ENCODE measurements at regions not wholly inside any gene's neighbourhood (a gene's known extent, or its start where the extent isn't known, plus 50 kb on each side); places are given as distances from the start of the nearest gene placed in this dataset.

DNA sequence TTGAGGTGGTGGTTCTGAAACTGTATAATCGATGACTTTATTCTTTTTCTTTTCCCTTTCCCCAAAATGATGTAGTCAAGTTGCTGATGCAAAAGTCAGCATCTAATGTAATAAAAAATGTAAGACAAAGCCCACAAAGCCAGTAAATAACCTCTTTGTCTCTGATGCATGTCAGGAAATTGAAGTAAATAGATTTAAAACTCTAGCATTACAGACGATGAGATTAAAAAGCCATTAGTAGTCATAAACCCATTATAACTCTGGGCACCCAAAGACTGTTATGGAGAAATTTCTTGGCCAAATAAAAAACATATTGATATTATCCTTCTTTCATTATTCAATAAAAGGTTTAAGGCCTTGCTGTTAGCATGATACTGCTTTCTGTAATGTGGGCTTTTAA is 548.7 kb downstream of the TUSC1 start:
- TF ChIP-seq YY1 (IDR thresholded peaks at IDR 0.05; ENCODE audit: insufficient read depth, insufficient read length) (no peak), ZNF274 (IDR thresholded peaks at IDR 0.05; ENCODE audit: low read depth, low read length) (no peak), SUZ12 (IDR thresholded peaks at IDR 0.05; ENCODE audit: extremely low read depth, insufficient read depth, insufficient read length) (no peak)
